ENCODE measurements at regions not wholly inside any gene's neighbourhood (a gene's known extent, or its start where the extent isn't known, plus 50 kb on each side); places are given as distances from the start of the nearest gene placed in this dataset.
"Not testable (repeated sequence)": the region's sequence is repeated elsewhere in the genome, so short reads cannot be mapped to it uniquely, and the experiment has no call there.

GRCh38 chr3:69496856-69497255 is 111.0 kb upstream of the FRMD4B start:
- no peak for DNase-seq (ENCODE audit: low read depth in 4 of 4, low spot score in 3 of 4)

- DNase-seq (ENCODE audit: low read depth in 4 of 4, low spot score in 3 of 4): no peak
Measured at GRCh38 chr3:69494185-69494584, 108.3 kb upstream of the FRMD4B start.

GRCh38 chr3:69493157-69493556 is 107.3 kb upstream of the FRMD4B start:
- DNase-seq (ENCODE audit: low read depth in 4 of 4, low spot score in 3 of 4): no peak

- no peak for DNase-seq (ENCODE audit: low read depth in 4 of 4, low spot score in 3 of 4)
Measured at GRCh38 chr3:69491975-69492374, 106.1 kb upstream of the FRMD4B start.

- no peak for DNase-seq (ENCODE audit: low read depth in 4 of 4, low spot score in 3 of 4)
Measured at GRCh38 chr3:69490971-69491370, 105.1 kb upstream of the FRMD4B start.

GRCh38 chr3:69490235-69490634 is 104.3 kb upstream of the FRMD4B start:
- DNase-seq (ENCODE audit: low read depth in 4 of 4, low spot score in 3 of 4): no peak

GRCh38 chr3:69488026-69488425 is 102.1 kb upstream of the FRMD4B start:
- DNase-seq (ENCODE audit: low read depth in 4 of 4, low spot score in 3 of 4): no peak

- DNase-seq (ENCODE audit: low read depth in 4 of 4, low spot score in 3 of 4): no peak
Measured at GRCh38 chr3:69485489-69485888, 99.6 kb upstream of the FRMD4B start.

GRCh38 chr3:69484507-69485393 is 98.9 kb upstream of the FRMD4B start:
- DNase-seq (ENCODE audit: low read depth in 4 of 4, low spot score in 3 of 4): no peak

GRCh38 chr3:69483449-69483848 is 97.6 kb upstream of the FRMD4B start:
- no peak for DNase-seq (ENCODE audit: low read depth in 4 of 4, low spot score in 3 of 4)

- not testable (repeated sequence) for DNase-seq (ENCODE audit: low read depth in 4 of 4, low spot score in 3 of 4)
Measured at GRCh38 chr3:69480986-69481385, 95.1 kb upstream of the FRMD4B start.

- no peak for DNase-seq (ENCODE audit: low read depth in 4 of 4, low spot score in 3 of 4)
Measured at GRCh38 chr3:69474186-69474585, 88.3 kb upstream of the FRMD4B start.

- no peak for DNase-seq (ENCODE audit: low read depth in 4 of 4, low spot score in 3 of 4)
Measured at GRCh38 chr3:69472093-69472492, 86.2 kb upstream of the FRMD4B start.

- DNase-seq (ENCODE audit: low read depth in 4 of 4, low spot score in 3 of 4): no peak
Measured at GRCh38 chr3:69463531-69463930, 77.6 kb upstream of the FRMD4B start.

GRCh38 chr3:69462826-69463100 is 76.9 kb upstream of the FRMD4B start:
- DNase-seq (ENCODE audit: low read depth in 4 of 4, low spot score in 3 of 4): no peak

GRCh38 chr3:69462022-69462825 is 76.3 kb upstream of the FRMD4B start:
- no peak for DNase-seq (ENCODE audit: low read depth in 4 of 4, low spot score in 3 of 4)

- DNase-seq (ENCODE audit: low read depth in 4 of 4, low spot score in 3 of 4): no peak
Measured at GRCh38 chr3:69460034-69460433, 74.1 kb upstream of the FRMD4B start.

- no peak for DNase-seq (ENCODE audit: low read depth in 4 of 4, low spot score in 3 of 4)
Measured at GRCh38 chr3:69458803-69459365, 73.0 kb upstream of the FRMD4B start.

- no peak for DNase-seq (ENCODE audit: low read depth in 4 of 4, low spot score in 3 of 4)
Measured at GRCh38 chr3:69456631-69457030, 70.7 kb upstream of the FRMD4B start.

- DNase-seq (ENCODE audit: low read depth in 4 of 4, low spot score in 3 of 4): no peak
Measured at GRCh38 chr3:69454204-69454787, 68.4 kb upstream of the FRMD4B start.

- no peak for DNase-seq (ENCODE audit: low read depth in 4 of 4, low spot score in 3 of 4)
Measured at GRCh38 chr3:69452295-69452694, 66.4 kb upstream of the FRMD4B start.
